Activated T-helper 2 cell treated with anti-CD3 and anti-CD28 coated beads, Interferon-gamma antibody, Interleukin-2, Interleukin-4, amounts not matched to agents 10 μg/mL and 5 μg/mL and 100 μg/mL, durations not matched to agents 14 hours and 24 hours and 36 hours (primary cell): ENCODE measurements at regions not wholly inside any gene's neighbourhood (a gene's known extent, or its start where the extent isn't known, plus 50 kb on each side); places are given as distances from the start of the nearest gene placed in this dataset.
"Not testable (repeated sequence)": the region's sequence is repeated elsewhere in the genome, so short reads cannot be mapped to it uniquely, and the experiment has no call there.

ENCODE experiments used
- DNase-seq: peaks from one replicate; pipeline ENCODE4 v3.0.0; 2021; ENCODE audit warnings: low spot score
- H3K27ac Mint-ChIP-seq: one replicate; pipeline ENCODE4 v1.8.0; 2021; ENCODE audit warnings: mixed read lengths
- H3K27me3 Mint-ChIP-seq: one replicate; pipeline ENCODE4 v1.8.0; 2021; ENCODE audit warnings: low read depth, mixed read lengths
- H3K36me3 Mint-ChIP-seq: one replicate; pipeline ENCODE4 v1.8.0; 2021; ENCODE audit warnings: low read depth, mixed read lengths
- H3K4me1 Mint-ChIP-seq: one replicate; pipeline ENCODE4 v1.8.0; 2021; ENCODE audit warnings: low read depth, mixed read lengths
- H3K4me3 Mint-ChIP-seq: one replicate; pipeline ENCODE4 v1.8.0; 2021; ENCODE audit warnings: low read depth, mild to moderate bottlenecking, moderate library complexity, mixed read lengths
- H3K9me3 Mint-ChIP-seq: one replicate; pipeline ENCODE4 v1.8.0; 2021; ENCODE audit warnings: mixed read lengths
- intact Hi-C: fragments of 100-400 bp; cut with micrococcal nuclease; formaldehyde crosslinking; loops from one replicate; pipeline ENCODE4 v1.15.1; 2023

GRCh38 chr1:199522936-199523335 is 504.6 kb upstream of the NR5A2 start:
- H3K9me3 Mint-ChIP-seq: no peaks in the 10 kb centered on the region
- intact Hi-C loops: no loop called here
- no peak overlapping the region for H3K4me3 Mint-ChIP-seq
- no peak for DNase-seq
- H3K27me3 Mint-ChIP-seq: no peaks in the 10 kb centered on the region
- H3K27ac Mint-ChIP-seq: no peak overlapping the region
- H3K4me1 Mint-ChIP-seq: no peaks in the 10 kb centered on the region
- no peaks in the 10 kb centered on the region for H3K36me3 Mint-ChIP-seq

GRCh38 chr1:199529324-199529723 is 498.2 kb upstream of the NR5A2 start:
- intact Hi-C loops: no loop called here
- H3K27ac Mint-ChIP-seq: no peak overlapping the region
- H3K4me1 Mint-ChIP-seq: no peaks in the 10 kb centered on the region
- no peak overlapping the region for H3K4me3 Mint-ChIP-seq
- peaks cover 9% of the 10 kb centered on the region for H3K9me3 Mint-ChIP-seq
- no peaks in the 10 kb centered on the region for H3K36me3 Mint-ChIP-seq
- no peaks in the 10 kb centered on the region for H3K27me3 Mint-ChIP-seq
- no peak for DNase-seq

GRCh38 chr1:199533361-199533760 is 494.1 kb upstream of the NR5A2 start:
- H3K4me1 Mint-ChIP-seq, H3K36me3 Mint-ChIP-seq, intact Hi-C loops, H3K27me3 Mint-ChIP-seq, H3K27ac Mint-ChIP-seq, H3K4me3 Mint-ChIP-seq, DNase-seq: not testable (repeated sequence)
- H3K9me3 Mint-ChIP-seq: peaks cover 24% of the 10 kb centered on the region

- Mint-ChIP-seq H3K27ac (no peak overlapping the region), H3K4me1 (no peaks in the 10 kb centered on the region)
- intact Hi-C loops: no loop called here
Observed at GRCh38 chr1:199545780-199546179, 481.7 kb upstream of the NR5A2 start.

GRCh38 chr1:199546323-199546722 is 481.2 kb upstream of the NR5A2 start:
- H3K27ac Mint-ChIP-seq: no peak overlapping the region
- no peak for DNase-seq
- H3K36me3 Mint-ChIP-seq: no peaks in the 10 kb centered on the region
- H3K4me3 Mint-ChIP-seq: no peak overlapping the region
- intact Hi-C loops: no loop called here
- no peaks in the 10 kb centered on the region for H3K9me3 Mint-ChIP-seq
- H3K27me3 Mint-ChIP-seq: no peaks in the 10 kb centered on the region
- H3K4me1 Mint-ChIP-seq: no peaks in the 10 kb centered on the region

More at GRCh38 chr1:199545780-199546179, 481.7 kb upstream of the NR5A2 start:
- no peak overlapping the region for H3K4me3 Mint-ChIP-seq
- H3K27me3 Mint-ChIP-seq: no peaks in the 10 kb centered on the region
- H3K9me3 Mint-ChIP-seq: no peaks in the 10 kb centered on the region
- no peak for DNase-seq
- H3K36me3 Mint-ChIP-seq: no peaks in the 10 kb centered on the region

- H3K27ac Mint-ChIP-seq: no peak overlapping the region
- H3K36me3 Mint-ChIP-seq: no peaks in the 10 kb centered on the region
- no peak for DNase-seq
- H3K4me3 Mint-ChIP-seq: no peak overlapping the region
- intact Hi-C loops: no loop called here
- H3K27me3 Mint-ChIP-seq: peaks cover 4% of the 10 kb centered on the region
- no peaks in the 10 kb centered on the region for H3K9me3 Mint-ChIP-seq
- no peaks in the 10 kb centered on the region for H3K4me1 Mint-ChIP-seq
Observed at GRCh38 chr1:199549421-199549820, 478.1 kb upstream of the NR5A2 start.

GRCh38 chr1:199550199-199551065 is 477.1 kb upstream of the NR5A2 start:
- peaks cover 4% of the 10 kb centered on the region for H3K27me3 Mint-ChIP-seq
- no peaks in the 10 kb centered on the region for H3K36me3 Mint-ChIP-seq
- no peak for DNase-seq
- no peaks in the 10 kb centered on the region for H3K9me3 Mint-ChIP-seq
- intact Hi-C loops: no loop called here
- H3K27ac Mint-ChIP-seq: no peak overlapping the region
- H3K4me3 Mint-ChIP-seq: no peak overlapping the region
- no peaks in the 10 kb centered on the region for H3K4me1 Mint-ChIP-seq

GRCh38 chr1:199551967-199552565 is 475.4 kb upstream of the NR5A2 start:
- Mint-ChIP-seq H3K9me3 (no peaks in the 10 kb centered on the region), H3K27me3 (peaks cover 4% of the 10 kb centered on the region), H3K4me1 (no peaks in the 10 kb centered on the region), H3K36me3 (no peaks in the 10 kb centered on the region), H3K4me3 (no peak overlapping the region), H3K27ac (no peak overlapping the region)
- no peak for DNase-seq
- intact Hi-C loops: no loop called here

- intact Hi-C loops: no loop called here
- Mint-ChIP-seq H3K4me3 (no peak overlapping the region), H3K4me1 (no peaks in the 10 kb centered on the region), H3K36me3 (no peaks in the 10 kb centered on the region), H3K27me3 (peaks cover 4% of the 10 kb centered on the region), H3K9me3 (no peaks in the 10 kb centered on the region), H3K27ac (no peak overlapping the region)
- no peak for DNase-seq
Observed at GRCh38 chr1:199553104-199553503, 474.4 kb upstream of the NR5A2 start.

GRCh38 chr1:199561334-199561733 is 466.2 kb upstream of the NR5A2 start:
- Mint-ChIP-seq H3K4me3 (no peak overlapping the region), H3K27ac (no peak overlapping the region), H3K4me1 (no peaks in the 10 kb centered on the region), H3K27me3 (peaks cover 15% of the 10 kb centered on the region), H3K36me3 (no peaks in the 10 kb centered on the region), H3K9me3 (no peaks in the 10 kb centered on the region)
- intact Hi-C loops: no loop called here
- no peak for DNase-seq

- no peaks in the 10 kb centered on the region for H3K36me3 Mint-ChIP-seq
- no peaks in the 10 kb centered on the region for H3K4me1 Mint-ChIP-seq
- intact Hi-C loops: no loop called here
- H3K27ac Mint-ChIP-seq: no peak overlapping the region
- no peaks in the 10 kb centered on the region for H3K9me3 Mint-ChIP-seq
- H3K27me3 Mint-ChIP-seq: peaks cover 5% of the 10 kb centered on the region
- no peak overlapping the region for H3K4me3 Mint-ChIP-seq
- DNase-seq: no peak
Observed at GRCh38 chr1:199573047-199573446, 454.5 kb upstream of the NR5A2 start.

- intact Hi-C loops: no loop called here
- no peak for DNase-seq
- Mint-ChIP-seq H3K36me3 (no peaks in the 10 kb centered on the region), H3K27me3 (peaks cover 5% of the 10 kb centered on the region), H3K9me3 (no peaks in the 10 kb centered on the region), H3K27ac (no peak overlapping the region), H3K4me3 (no peak overlapping the region), H3K4me1 (no peaks in the 10 kb centered on the region)
Observed at GRCh38 chr1:199574950-199575349, 452.6 kb upstream of the NR5A2 start.

GRCh38 chr1:199580300-199580699 is 447.2 kb upstream of the NR5A2 start:
- no peaks in the 10 kb centered on the region for H3K9me3 Mint-ChIP-seq
- no peaks in the 10 kb centered on the region for H3K4me1 Mint-ChIP-seq
- no peak overlapping the region for H3K4me3 Mint-ChIP-seq
- no peak overlapping the region for H3K27ac Mint-ChIP-seq
- intact Hi-C loops: no loop called here
- H3K36me3 Mint-ChIP-seq: no peaks in the 10 kb centered on the region
- H3K27me3 Mint-ChIP-seq: peaks cover 4% of the 10 kb centered on the region
- DNase-seq: no peak
